ENCODE measurements at regions not wholly inside any gene's neighbourhood (a gene's known extent, or its start where the extent isn't known, plus 50 kb on each side); places are given as distances from the start of the nearest gene placed in this dataset.

DNA sequence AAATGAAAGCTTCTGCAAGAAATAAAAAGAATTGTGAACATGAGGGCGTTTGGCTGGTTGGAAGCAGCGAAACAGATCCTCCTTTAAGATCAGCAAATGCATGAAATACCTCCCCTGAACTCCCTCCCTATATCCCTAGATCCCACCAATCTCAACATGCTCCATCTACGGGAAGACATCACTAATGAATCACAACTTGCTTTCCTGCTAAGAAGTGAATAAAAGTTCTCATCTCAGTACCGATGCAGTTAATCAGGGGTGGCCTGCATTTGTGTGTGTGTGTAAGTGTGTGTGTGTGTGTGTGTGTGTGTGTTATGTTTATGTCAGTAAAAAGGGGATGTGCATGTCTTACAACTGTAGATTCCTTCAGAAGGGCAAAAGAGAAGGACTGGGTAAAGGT, 238.7 kb downstream of the LIG4 start:
- Mint-ChIP-seq H3K4me1 (no peaks in the 10 kb centered on the region), H3K4me3 (no peak overlapping the region), H3K9me3 (peaks cover 0 to 5% (median 0%) of the 10 kb centered on the region in 8 donors), H3K36me3 (no peaks in the 10 kb centered on the region), H3K27ac (no peak overlapping the region), H3K27me3 (no peaks in the 10 kb centered on the region)
- ChIA-PET POLR2A (ENCODE audit: partially characterized antibody) (no interaction called here), CTCF (ENCODE audit: partially characterized antibody) (no interaction called here)
- Histone ChIP-seq H3K9me3 (ENCODE audit: control insufficient read depth in 1 of 2, low read length in 2 of 2) (no peaks in the 10 kb centered on the region), H3K27ac (ENCODE audit: low read depth, low read length) (no peak overlapping the region), H3K36me3 (ENCODE audit: insufficient read depth, low read length) (no peaks in the 10 kb centered on the region), H3K4me3 (ENCODE audit: low read length in 2 of 2) (no peak overlapping the region), H3K4me1 (ENCODE audit: insufficient read depth, low read length) (no peaks in the 10 kb centered on the region), H3K27me3 (ENCODE audit: insufficient read depth, low read length) (no peaks in the 10 kb centered on the region)
- DNase-seq = no peak
- intact Hi-C loops (cut with micrococcal nuclease) = no loop called here

DNA sequence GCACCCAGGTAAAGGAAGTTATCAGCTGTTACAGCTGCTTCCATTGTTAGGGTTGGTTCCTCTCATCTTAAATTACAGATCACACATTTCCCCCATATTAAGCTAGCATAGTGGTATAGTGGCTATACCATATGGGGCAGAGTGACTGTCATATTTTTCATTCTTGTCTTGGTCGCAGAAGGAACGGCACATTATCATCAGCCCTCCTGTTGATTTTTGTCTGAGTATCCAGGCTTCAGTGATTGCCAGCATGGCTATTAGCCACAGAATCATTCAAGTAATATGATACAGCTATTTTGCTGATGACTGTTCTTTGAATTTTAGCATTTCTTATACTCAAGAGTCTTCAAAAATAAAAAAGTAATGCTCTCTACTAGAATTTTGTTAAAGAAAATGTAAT, 240.9 kb downstream of the LIG4 start:
- Mint-ChIP-seq H3K4me3 (no peak overlapping the region), H3K9me3 (peaks cover 0 to 3% (median 0%) of the 10 kb centered on the region in 8 donors), H3K4me1 (no peaks in the 10 kb centered on the region), H3K27ac (no peak overlapping the region), H3K27me3 (no peaks in the 10 kb centered on the region), H3K36me3 (no peaks in the 10 kb centered on the region)
- CTCF ChIA-PET (ENCODE audit: partially characterized antibody) = no interaction called here
- DNase-seq = no peak
- Histone ChIP-seq H3K4me1 (ENCODE audit: insufficient read depth, low read length) (no peaks in the 10 kb centered on the region), H3K9me3 (ENCODE audit: control insufficient read depth in 1 of 2, low read length in 2 of 2) (no peaks in the 10 kb centered on the region), H3K4me3 (ENCODE audit: low read length in 2 of 2) (no peak overlapping the region), H3K27ac (ENCODE audit: low read depth, low read length) (no peak overlapping the region), H3K36me3 (ENCODE audit: insufficient read depth, low read length) (no peaks in the 10 kb centered on the region), H3K27me3 (ENCODE audit: insufficient read depth, low read length) (no peaks in the 10 kb centered on the region)
- intact Hi-C loops (cut with micrococcal nuclease) = no loop called here
- POLR2A ChIA-PET (ENCODE audit: partially characterized antibody) = no interaction called here

DNA sequence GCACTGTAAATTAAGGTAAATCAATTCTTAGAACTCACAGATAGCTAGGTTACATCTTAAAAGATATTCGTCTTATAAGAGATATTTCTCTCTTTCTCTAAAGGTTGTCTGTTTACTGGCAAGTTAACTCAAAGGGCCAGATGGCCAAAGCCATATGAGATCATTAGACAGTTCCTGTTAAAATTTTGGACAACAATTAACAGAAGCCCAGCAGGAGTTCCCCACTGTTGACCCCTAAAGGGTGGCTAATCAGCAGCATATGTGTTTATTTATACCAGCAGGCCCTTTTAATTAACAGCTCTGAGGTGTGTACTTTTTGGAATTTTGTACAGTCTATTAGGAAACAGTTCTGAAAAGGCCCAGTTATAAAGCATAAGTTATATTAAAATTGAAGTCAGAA, 245.8 kb downstream of the LIG4 start:
- Histone ChIP-seq H3K27ac (ENCODE audit: low read depth, low read length) (no peak overlapping the region), H3K4me3 (ENCODE audit: low read length in 2 of 2) (no peak overlapping the region), H3K4me1 (ENCODE audit: insufficient read depth, low read length) (no peaks in the 10 kb centered on the region), H3K9me3 (ENCODE audit: control insufficient read depth in 1 of 2, low read length in 2 of 2) (no peaks in the 10 kb centered on the region), H3K36me3 (ENCODE audit: insufficient read depth, low read length) (no peaks in the 10 kb centered on the region), H3K27me3 (ENCODE audit: insufficient read depth, low read length) (no peaks in the 10 kb centered on the region)
- POLR2A ChIA-PET (ENCODE audit: partially characterized antibody) = no interaction called here
- no peaks in the 10 kb centered on the region for H3K36me3 Mint-ChIP-seq
- no peaks in the 10 kb centered on the region for H3K27me3 Mint-ChIP-seq
- H3K4me1 Mint-ChIP-seq = no peaks in the 10 kb centered on the region
- H3K4me3 Mint-ChIP-seq = no peak overlapping the region
- intact Hi-C loops (cut with micrococcal nuclease) = no loop called here
- CTCF ChIA-PET (ENCODE audit: partially characterized antibody) = no interaction called here
- DNase-seq = no peak
- no peak overlapping the region for H3K27ac Mint-ChIP-seq
- peaks cover 0 to 5% (median 0%) of the 10 kb centered on the region in 8 donors for H3K9me3 Mint-ChIP-seq

DNA sequence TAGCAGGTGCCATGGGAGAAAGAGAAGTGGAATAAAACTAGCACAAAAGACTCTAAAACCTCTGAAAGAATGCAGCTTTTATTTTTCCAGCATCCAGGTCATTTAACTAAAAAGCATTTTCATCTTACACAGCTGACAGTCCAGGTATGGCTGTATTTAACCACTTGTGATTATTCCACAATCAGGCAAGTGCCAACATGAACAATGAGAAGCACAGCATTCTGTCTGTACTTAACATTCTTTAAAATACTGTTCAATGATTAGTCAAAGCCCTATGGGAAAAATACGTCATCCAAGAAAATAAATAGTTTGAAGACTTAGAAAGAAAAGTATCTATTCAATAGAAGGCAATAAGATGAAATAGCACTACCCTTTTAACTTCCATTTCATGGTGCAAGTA, 246.9 kb downstream of the LIG4 start:
- intact Hi-C loops (cut with micrococcal nuclease) = no loop called here
- Mint-ChIP-seq H3K9me3 (peaks cover 0 to 5% (median 0%) of the 10 kb centered on the region in 8 donors), H3K27me3 (no peaks in the 10 kb centered on the region), H3K36me3 (no peaks in the 10 kb centered on the region), H3K4me1 (no peaks in the 10 kb centered on the region), H3K4me3 (no peak overlapping the region), H3K27ac (no peak overlapping the region)
- H3K27ac ChIP-seq (ENCODE audit: low read depth, low read length) = no peak overlapping the region
- no peaks in the 10 kb centered on the region for H3K36me3 ChIP-seq (ENCODE audit: insufficient read depth, low read length)
- CTCF ChIA-PET (ENCODE audit: partially characterized antibody) = no interaction called here
- POLR2A ChIA-PET (ENCODE audit: partially characterized antibody) = no interaction called here
- H3K9me3 ChIP-seq (ENCODE audit: control insufficient read depth in 1 of 2, low read length in 2 of 2) = no peaks in the 10 kb centered on the region
- H3K27me3 ChIP-seq (ENCODE audit: insufficient read depth, low read length) = no peaks in the 10 kb centered on the region
- H3K4me3 ChIP-seq (ENCODE audit: low read length in 2 of 2) = no peak overlapping the region
- H3K4me1 ChIP-seq (ENCODE audit: insufficient read depth, low read length) = no peaks in the 10 kb centered on the region
- no peak for DNase-seq

DNA sequence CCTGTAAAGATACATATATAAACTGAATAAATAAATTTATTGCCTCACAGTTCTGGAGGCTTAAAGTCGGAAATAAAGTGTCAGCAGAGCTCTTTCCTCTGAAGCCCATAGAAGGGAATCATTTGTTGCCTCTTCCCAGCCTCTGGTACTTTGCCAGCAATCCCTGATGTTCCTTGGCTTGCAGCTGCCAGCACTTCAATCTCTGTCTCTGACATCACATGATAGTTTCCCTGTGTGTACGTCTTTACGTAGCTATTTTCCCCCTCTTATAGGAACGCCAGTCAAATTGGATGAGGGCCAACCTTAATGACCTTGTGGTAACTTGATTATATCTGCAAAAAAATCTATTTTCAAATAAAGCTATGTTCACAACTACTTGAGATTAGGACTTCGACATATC, 250.9 kb downstream of the LIG4 start:
- no peak overlapping the region for H3K27ac Mint-ChIP-seq
- no peak overlapping the region for H3K27ac ChIP-seq (ENCODE audit: low read depth, low read length)

DNA sequence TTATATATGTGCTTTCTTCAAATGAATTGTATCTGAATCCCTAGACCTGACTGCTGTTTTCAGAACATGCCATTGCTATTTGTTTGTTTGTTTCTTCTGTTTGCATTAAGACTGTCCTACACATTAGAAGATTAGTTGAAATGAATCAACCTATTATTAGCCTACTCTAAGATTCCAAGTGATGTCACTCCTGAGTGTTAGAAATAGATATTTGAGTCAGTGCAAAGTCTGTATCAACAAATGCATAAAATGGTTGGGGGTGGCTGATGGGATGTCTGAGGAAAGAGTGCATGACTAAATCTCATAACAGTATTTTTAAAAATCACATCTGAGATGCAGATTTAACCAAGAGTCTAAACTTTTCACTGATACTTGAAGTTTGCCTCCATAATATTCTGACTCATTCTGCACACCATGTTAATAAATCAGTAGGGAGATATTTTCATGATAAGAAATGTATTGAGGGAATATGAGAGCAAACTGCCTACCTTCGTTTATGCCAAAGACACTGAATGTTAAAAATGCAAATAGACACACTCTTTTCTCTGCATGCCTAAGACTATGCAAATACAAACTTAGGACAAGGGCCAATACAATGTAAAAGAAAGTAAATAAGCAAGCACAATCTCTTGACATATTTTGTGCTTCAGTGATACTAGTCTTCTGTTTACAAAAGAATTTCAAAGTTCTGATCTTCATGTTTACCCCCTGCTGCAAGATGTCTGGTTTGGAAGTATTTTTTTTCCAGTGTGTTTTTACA, 253.3 kb downstream of the LIG4 start:
- Mint-ChIP-seq H3K9me3 (peaks cover 0 to 6% (median 0%) of the 10 kb centered on the region in 8 donors), H3K27me3 (no peaks in the 10 kb centered on the region), H3K4me3 (no peak overlapping the region), H3K4me1 (no peaks in the 10 kb centered on the region), H3K27ac (no peak overlapping the region), H3K36me3 (no peaks in the 10 kb centered on the region)
- Histone ChIP-seq H3K27me3 (ENCODE audit: insufficient read depth, low read length) (no peaks in the 10 kb centered on the region), H3K4me3 (ENCODE audit: low read length in 2 of 2) (no peak overlapping the region), H3K27ac (ENCODE audit: low read depth, low read length) (no peak overlapping the region), H3K9me3 (ENCODE audit: control insufficient read depth in 1 of 2, low read length in 2 of 2) (no peaks in the 10 kb centered on the region), H3K36me3 (ENCODE audit: insufficient read depth, low read length) (no peaks in the 10 kb centered on the region), H3K4me1 (ENCODE audit: insufficient read depth, low read length) (no peaks in the 10 kb centered on the region)
- CTCF ChIA-PET (ENCODE audit: partially characterized antibody) = no interaction called here
- intact Hi-C loops (cut with micrococcal nuclease) = no loop called here
- POLR2A ChIA-PET (ENCODE audit: partially characterized antibody) = no interaction called here
- no peak for DNase-seq

More for the DNA sequence above, 250.9 kb downstream of the LIG4 start:
- Mint-ChIP-seq H3K27me3 (no peaks in the 10 kb centered on the region), H3K9me3 (peaks cover 0 to 5% (median 0%) of the 10 kb centered on the region in 8 donors), H3K4me1 (no peaks in the 10 kb centered on the region), H3K4me3 (no peak overlapping the region), H3K36me3 (no peaks in the 10 kb centered on the region)
- intact Hi-C loops (cut with micrococcal nuclease) = no loop called here
- Histone ChIP-seq H3K27me3 (ENCODE audit: insufficient read depth, low read length) (no peaks in the 10 kb centered on the region), H3K4me1 (ENCODE audit: insufficient read depth, low read length) (no peaks in the 10 kb centered on the region), H3K9me3 (ENCODE audit: control insufficient read depth in 1 of 2, low read length in 2 of 2) (no peaks in the 10 kb centered on the region), H3K36me3 (ENCODE audit: insufficient read depth, low read length) (no peaks in the 10 kb centered on the region), H3K4me3 (ENCODE audit: low read length in 2 of 2) (no peak overlapping the region)
- CTCF ChIA-PET (ENCODE audit: partially characterized antibody) = no interaction called here
- no peak for DNase-seq
- POLR2A ChIA-PET (ENCODE audit: partially characterized antibody) = no interaction called here

DNA sequence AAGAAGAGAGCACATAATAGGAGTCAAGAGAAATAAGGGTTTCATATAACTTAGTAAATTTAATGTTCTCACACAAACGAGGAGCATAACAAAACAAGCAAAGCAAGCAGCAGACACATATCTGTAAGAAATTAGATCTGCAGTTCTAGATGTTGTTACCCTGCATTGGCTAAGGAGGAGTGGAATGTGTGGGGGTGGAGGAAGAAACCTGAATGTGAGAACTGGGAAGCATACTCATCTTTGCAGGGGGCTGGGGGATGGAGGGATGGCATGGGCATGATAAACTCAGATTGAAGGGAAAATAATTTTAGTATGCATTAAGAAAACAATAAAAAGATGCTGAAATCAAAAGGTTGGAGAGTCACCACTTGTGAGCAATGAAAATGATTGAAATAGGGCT, 255.0 kb downstream of the LIG4 start:
- Histone ChIP-seq H3K27ac (ENCODE audit: low read depth, low read length) (no peak overlapping the region), H3K9me3 (ENCODE audit: control insufficient read depth in 1 of 2, low read length in 2 of 2) (no peaks in the 10 kb centered on the region), H3K4me1 (ENCODE audit: insufficient read depth, low read length) (no peaks in the 10 kb centered on the region), H3K27me3 (ENCODE audit: insufficient read depth, low read length) (no peaks in the 10 kb centered on the region), H3K4me3 (ENCODE audit: low read length in 2 of 2) (no peak overlapping the region), H3K36me3 (ENCODE audit: insufficient read depth, low read length) (no peaks in the 10 kb centered on the region)
- POLR2A ChIA-PET (ENCODE audit: partially characterized antibody) = no interaction called here
- no peak overlapping the region for H3K4me3 Mint-ChIP-seq
- no peaks in the 10 kb centered on the region for H3K4me1 Mint-ChIP-seq
- H3K27ac Mint-ChIP-seq = no peak overlapping the region
- intact Hi-C loops (cut with micrococcal nuclease) = no loop called here
- no peaks in the 10 kb centered on the region for H3K36me3 Mint-ChIP-seq
- CTCF ChIA-PET (ENCODE audit: partially characterized antibody) = no interaction called here
- H3K9me3 Mint-ChIP-seq = peaks cover 0 to 8% (median 0%) of the 10 kb centered on the region in 8 donors
- H3K27me3 Mint-ChIP-seq = no peaks in the 10 kb centered on the region
- DNase-seq = no peak

DNA sequence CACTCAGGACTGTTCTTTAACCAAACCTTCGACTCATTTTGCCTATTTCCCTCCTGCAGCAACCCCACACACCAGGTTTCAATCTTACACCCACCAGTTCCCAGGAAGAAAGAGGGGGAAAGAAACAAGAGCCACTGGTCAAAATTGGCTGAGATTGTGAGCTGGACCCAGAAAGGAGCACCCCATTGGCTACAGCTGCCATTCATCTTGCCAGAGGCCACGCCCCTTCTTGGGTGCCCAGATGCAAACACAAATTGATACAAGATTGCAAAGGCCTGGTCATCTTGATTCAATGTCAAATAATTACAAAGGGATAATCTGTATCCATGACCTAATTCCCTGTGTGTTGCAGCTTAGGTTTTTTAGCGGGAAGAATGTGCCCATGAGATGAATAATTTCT, 258.4 kb downstream of the LIG4 start:
- Mint-ChIP-seq H3K27ac (no peak overlapping the region), H3K36me3 (no peaks in the 10 kb centered on the region), H3K9me3 (peaks cover 0 to 10% (median 0%) of the 10 kb centered on the region in 8 donors), H3K4me3 (no peak overlapping the region), H3K4me1 (no peaks in the 10 kb centered on the region), H3K27me3 (no peaks in the 10 kb centered on the region)
- no peak for DNase-seq
- Histone ChIP-seq H3K27me3 (ENCODE audit: insufficient read depth, low read length) (no peaks in the 10 kb centered on the region), H3K9me3 (ENCODE audit: control insufficient read depth in 1 of 2, low read length in 2 of 2) (no peaks in the 10 kb centered on the region), H3K27ac (ENCODE audit: low read depth, low read length) (no peak overlapping the region), H3K36me3 (ENCODE audit: insufficient read depth, low read length) (no peaks in the 10 kb centered on the region), H3K4me3 (ENCODE audit: low read length in 2 of 2) (no peak overlapping the region), H3K4me1 (ENCODE audit: insufficient read depth, low read length) (no peaks in the 10 kb centered on the region)
- CTCF ChIA-PET (ENCODE audit: partially characterized antibody) = no interaction called here
- POLR2A ChIA-PET (ENCODE audit: partially characterized antibody) = no interaction called here
- intact Hi-C loops (cut with micrococcal nuclease) = no loop called here

All from CD4-positive, alpha-beta memory T cell (primary cell).